DMS153 treated with DMSO at 0.1 percent for 48 hours (cell line): ENCODE measurements at regions not wholly inside any gene's neighbourhood (a gene's known extent, or its start where the extent isn't known, plus 50 kb on each side); places are given as distances from the start of the nearest gene placed in this dataset.

ENCODE experiments used
- DNase-seq: peaks from one replicate; lab custom pipeline; 2025; ENCODE audit not compliant: unreplicated experiment; lab: John Stamatoyannopoulos, UW

- no peak for DNase-seq
Measured at GRCh38 chr10:94183666-94184264, 179.0 kb downstream of the NOC3L start.

- DNase-seq: no peak
Measured at GRCh38 chr10:94186722-94187121, 176.0 kb downstream of the NOC3L start.

GRCh38 chr10:94192333-94192732, 170.4 kb downstream of the NOC3L start:
- no peak for DNase-seq

- DNase-seq: no peak
Measured at GRCh38 chr10:94192974-94193373, 169.8 kb downstream of the NOC3L start.

GRCh38 chr10:94193466-94193924, 169.2 kb downstream of the NOC3L start:
- DNase-seq: no peak

GRCh38 chr10:94194256-94194655, 168.5 kb downstream of the NOC3L start:
- DNase-seq: no peak

GRCh38 chr10:94197241-94197640, 165.5 kb downstream of the NOC3L start:
- DNase-seq: no peak

GRCh38 chr10:94198324-94198723, 164.4 kb downstream of the NOC3L start:
- no peak for DNase-seq

- DNase-seq: no peak
Measured at GRCh38 chr10:94199565-94199964, 163.2 kb downstream of the NOC3L start.

- no peak for DNase-seq
Measured at GRCh38 chr10:94200146-94200837, 162.4 kb downstream of the NOC3L start.

- DNase-seq: no peak
Measured at GRCh38 chr10:94205396-94205831, 157.3 kb downstream of the NOC3L start.

GRCh38 chr10:94206176-94206575, 156.6 kb downstream of the NOC3L start:
- DNase-seq: no peak

- DNase-seq: no peak
Measured at GRCh38 chr10:94208315-94208714, 154.4 kb downstream of the NOC3L start.

GRCh38 chr10:94210440-94211168, 152.1 kb downstream of the NOC3L start:
- no peak for DNase-seq

GRCh38 chr10:94211169-94211510, 151.6 kb downstream of the NOC3L start:
- DNase-seq: no peak

GRCh38 chr10:94213001-94213530, 149.7 kb downstream of the NOC3L start:
- no peak for DNase-seq

GRCh38 chr10:94213980-94214379, 148.8 kb downstream of the NOC3L start:
- no peak for DNase-seq

GRCh38 chr10:94214481-94214893, 148.3 kb downstream of the NOC3L start:
- no peak for DNase-seq

GRCh38 chr10:94216201-94216600, 146.5 kb downstream of the NOC3L start:
- DNase-seq: no peak

- no peak for DNase-seq
Measured at GRCh38 chr10:94217411-94217810, 145.3 kb downstream of the NOC3L start.

- no peak for DNase-seq
Measured at GRCh38 chr10:94218493-94219183, 144.1 kb downstream of the NOC3L start.
